ENCODE measurements at regions not wholly inside any gene's neighbourhood (a gene's known extent, or its start where the extent isn't known, plus 50 kb on each side); places are given as distances from the start of the nearest gene placed in this dataset.

DNA sequence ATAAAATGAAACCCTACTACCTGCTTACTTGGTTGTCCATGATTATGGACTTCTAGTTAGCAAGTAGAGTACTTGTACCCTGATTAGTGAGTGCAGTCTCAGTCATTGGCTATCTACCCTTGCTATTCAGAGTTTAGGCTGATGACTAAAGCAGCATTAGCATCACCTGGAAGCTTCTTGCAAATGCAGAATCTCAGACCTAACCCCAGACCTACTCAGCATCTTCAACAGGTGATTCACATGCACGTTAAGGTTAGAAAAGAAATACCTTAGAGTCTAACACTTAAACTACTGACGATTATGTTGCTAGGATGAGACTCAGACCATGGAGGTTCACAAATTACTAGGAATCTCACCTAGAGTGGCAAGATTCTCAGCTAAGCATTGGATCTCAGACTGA lies 399.9 kb upstream of the FANCL start:
- TF ChIP-seq, protein P1, sequence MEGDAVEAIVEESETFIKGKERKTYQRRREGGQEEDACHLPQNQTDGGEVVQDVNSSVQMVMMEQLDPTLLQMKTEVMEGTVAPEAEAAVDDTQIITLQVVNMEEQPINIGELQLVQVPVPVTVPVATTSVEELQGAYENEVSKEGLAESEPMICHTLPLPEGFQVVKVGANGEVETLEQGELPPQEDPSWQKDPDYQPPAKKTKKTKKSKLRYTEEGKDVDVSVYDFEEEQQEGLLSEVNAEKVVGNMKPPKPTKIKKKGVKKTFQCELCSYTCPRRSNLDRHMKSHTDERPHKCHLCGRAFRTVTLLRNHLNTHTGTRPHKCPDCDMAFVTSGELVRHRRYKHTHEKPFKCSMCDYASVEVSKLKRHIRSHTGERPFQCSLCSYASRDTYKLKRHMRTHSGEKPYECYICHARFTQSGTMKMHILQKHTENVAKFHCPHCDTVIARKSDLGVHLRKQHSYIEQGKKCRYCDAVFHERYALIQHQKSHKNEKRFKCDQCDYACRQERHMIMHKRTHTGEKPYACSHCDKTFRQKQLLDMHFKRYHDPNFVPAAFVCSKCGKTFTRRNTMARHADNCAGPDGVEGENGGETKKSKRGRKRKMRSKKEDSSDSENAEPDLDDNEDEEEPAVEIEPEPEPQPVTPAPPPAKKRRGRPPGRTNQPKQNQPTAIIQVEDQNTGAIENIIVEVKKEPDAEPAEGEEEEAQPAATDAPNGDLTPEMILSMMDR (IDR thresholded peaks at IDR 0.05; ENCODE audit: low read depth, low read length, missing control alignments), result no peak
- H3K4me3 ChIP-seq (ENCODE audit: low read depth, low read length), result no peak overlapping the region
- no peak for DNase-seq (ENCODE audit: low read depth)

GRCh38 chr2:58640042-58640441 lies 398.9 kb upstream of the FANCL start:
- DNase-seq (ENCODE audit: low read depth), result no peak
- TF ChIP-seq, protein P1 (IDR thresholded peaks at IDR 0.05; ENCODE audit: low read depth, low read length, missing control alignments), result no peak
- H3K4me3 ChIP-seq (ENCODE audit: low read depth, low read length), result no peak overlapping the region

- H3K4me3 ChIP-seq (ENCODE audit: low read depth, low read length), result no peak overlapping the region
- DNase-seq (ENCODE audit: low read depth), result no peak
- TF ChIP-seq, protein P1 (IDR thresholded peaks at IDR 0.05; ENCODE audit: low read depth, low read length, missing control alignments), result no peak
Observed at GRCh38 chr2:58638256-58638805, 397.2 kb upstream of the FANCL start.

GRCh38 chr2:58636872-58637271 lies 395.7 kb upstream of the FANCL start:
- DNase-seq (ENCODE audit: low read depth), result no peak
- H3K4me3 ChIP-seq (ENCODE audit: low read depth, low read length), result no peak overlapping the region
- TF ChIP-seq, protein P1 (IDR thresholded peaks at IDR 0.05; ENCODE audit: low read depth, low read length, missing control alignments), result no peak

DNA sequence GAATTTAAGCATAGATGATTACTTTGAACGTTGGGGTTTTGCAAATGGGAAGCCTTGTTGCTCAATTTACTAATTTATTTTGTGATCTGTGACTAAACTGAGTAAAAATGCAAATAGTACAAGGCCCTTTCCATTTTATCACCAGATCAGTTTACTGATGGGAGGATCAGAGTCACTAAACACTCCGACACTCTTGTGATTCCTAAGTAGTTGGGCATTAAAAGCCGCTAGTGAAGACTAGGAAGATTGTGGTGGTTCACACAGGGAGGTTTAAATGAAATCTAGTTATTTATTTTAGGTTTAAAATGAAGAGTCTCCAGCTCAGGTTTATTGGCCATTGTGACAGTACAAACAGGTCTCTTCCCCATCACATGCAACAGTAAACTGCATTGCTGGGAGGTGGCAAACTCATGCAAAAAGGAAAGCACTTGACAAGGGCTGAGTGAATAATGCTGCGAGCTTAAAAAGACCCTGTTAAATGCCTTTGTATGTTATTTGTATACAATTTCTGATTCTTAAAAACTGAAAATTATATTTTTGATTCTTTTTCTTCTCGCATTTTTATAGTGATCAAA lies 394.8 kb upstream of the FANCL start:
- no peak overlapping the region for H3K4me3 ChIP-seq (ENCODE audit: low read depth, low read length)
- TF ChIP-seq, protein P1 (IDR thresholded peaks at IDR 0.05; ENCODE audit: low read depth, low read length, missing control alignments), result no peak
- no peak for DNase-seq (ENCODE audit: low read depth)

GRCh38 chr2:58634653-58635370 lies 393.7 kb upstream of the FANCL start:
- no peak overlapping the region for H3K4me3 ChIP-seq (ENCODE audit: low read depth, low read length)
- no peak for DNase-seq (ENCODE audit: low read depth)
- TF ChIP-seq, protein P1 (IDR thresholded peaks at IDR 0.05; ENCODE audit: low read depth, low read length, missing control alignments), result no peak
